ENCODE measurements at regions not wholly inside any gene's neighbourhood (a gene's known extent, or its start where the extent isn't known, plus 50 kb on each side); places are given as distances from the start of the nearest gene placed in this dataset.

GRCh38 chr11:81098471-81098870 is 1635.2 kb downstream of the FAM181B start:
- no peaks in the 10 kb centered on the region for H3K27me3 ChIP-seq
- H3K27ac ChIP-seq: peak overlapping the region; percentile 11
- H3K4me3 ChIP-seq: no peak overlapping the region
- TF ChIP-seq CTCF (IDR thresholded peaks at IDR 0.05; ENCODE audit: low read depth, low read length): no peak
- DNase-seq (ENCODE audit: low read depth in 1 of 2, low spot score in 1 of 2): peak in 1 of 2 donors; percentile 65
- H3K36me3 ChIP-seq: no peaks in the 10 kb centered on the region
- H3K4me1 ChIP-seq (ENCODE audit: low read depth): peaks cover 21% of the 10 kb centered on the region
- no peaks in the 10 kb centered on the region for H3K9me3 ChIP-seq (ENCODE audit: low read depth)

- TF ChIP-seq CTCF (IDR thresholded peaks at IDR 0.05; ENCODE audit: low read depth, low read length): no peak
- DNase-seq (ENCODE audit: low read depth in 1 of 2, low spot score in 1 of 2): no peak
- H3K9me3 ChIP-seq (ENCODE audit: low read depth): no peaks in the 10 kb centered on the region
- no peaks in the 10 kb centered on the region for H3K36me3 ChIP-seq
- no peak overlapping the region for H3K4me3 ChIP-seq
- H3K27me3 ChIP-seq: no peaks in the 10 kb centered on the region
- no peak overlapping the region for H3K27ac ChIP-seq
- H3K4me1 ChIP-seq (ENCODE audit: low read depth): peaks cover 8% of the 10 kb centered on the region
Observed at GRCh38 chr11:81092522-81092921, 1641.1 kb downstream of the FAM181B start.

- no peak for TF ChIP-seq CTCF (IDR thresholded peaks at IDR 0.05; ENCODE audit: low read depth, low read length)
- Histone ChIP-seq H3K9me3 (ENCODE audit: low read depth) (no peaks in the 10 kb centered on the region), H3K27ac (no peak overlapping the region), H3K4me1 (ENCODE audit: low read depth) (no peaks in the 10 kb centered on the region), H3K4me3 (no peak overlapping the region), H3K27me3 (no peaks in the 10 kb centered on the region), H3K36me3 (no peaks in the 10 kb centered on the region)
- no peak for DNase-seq (ENCODE audit: low read depth in 1 of 2, low spot score in 1 of 2)
Observed at GRCh38 chr11:81089242-81089641, 1644.4 kb downstream of the FAM181B start.

GRCh38 chr11:81080476-81080875 is 1639.6 kb upstream of the TENM4 start:
- Histone ChIP-seq H3K9me3 (ENCODE audit: low read depth) (no peaks in the 10 kb centered on the region), H3K27me3 (no peaks in the 10 kb centered on the region), H3K4me1 (ENCODE audit: low read depth) (no peaks in the 10 kb centered on the region), H3K27ac (no peak overlapping the region), H3K4me3 (no peak overlapping the region), H3K36me3 (no peaks in the 10 kb centered on the region)
- no peak for DNase-seq (ENCODE audit: low read depth in 1 of 2, low spot score in 1 of 2)
- no peak for TF ChIP-seq CTCF (IDR thresholded peaks at IDR 0.05; ENCODE audit: low read depth, low read length)

- Histone ChIP-seq H3K27ac (no peak overlapping the region), H3K27me3 (no peaks in the 10 kb centered on the region), H3K9me3 (ENCODE audit: low read depth) (no peaks in the 10 kb centered on the region), H3K4me3 (no peak overlapping the region), H3K4me1 (ENCODE audit: low read depth) (peaks cover 8% of the 10 kb centered on the region), H3K36me3 (no peaks in the 10 kb centered on the region)
- no peak for TF ChIP-seq CTCF (IDR thresholded peaks at IDR 0.05; ENCODE audit: low read depth, low read length)
- DNase-seq (ENCODE audit: low read depth in 1 of 2, low spot score in 1 of 2): peak in 1 of 2 donors; percentile 22
Observed at GRCh38 chr11:81072273-81072672, 1631.4 kb upstream of the TENM4 start.

GRCh38 chr11:81071606-81072005 is 1630.8 kb upstream of the TENM4 start:
- no peaks in the 10 kb centered on the region for H3K27me3 ChIP-seq
- H3K27ac ChIP-seq: no peak overlapping the region
- DNase-seq (ENCODE audit: low read depth in 1 of 2, low spot score in 1 of 2): no peak
- H3K4me1 ChIP-seq (ENCODE audit: low read depth): peaks cover 8% of the 10 kb centered on the region
- no peak for TF ChIP-seq CTCF (IDR thresholded peaks at IDR 0.05; ENCODE audit: low read depth, low read length)
- H3K9me3 ChIP-seq (ENCODE audit: low read depth): no peaks in the 10 kb centered on the region
- H3K36me3 ChIP-seq: no peaks in the 10 kb centered on the region
- H3K4me3 ChIP-seq: no peak overlapping the region
